ENCODE measurements at regions not wholly inside any gene's neighbourhood (a gene's known extent, or its start where the extent isn't known, plus 50 kb on each side); places are given as distances from the start of the nearest gene placed in this dataset.

- H3K36me3 ChIP-seq (ENCODE audit: control insufficient read depth in 3 of 3, insufficient read depth in 3 of 3, low read length in 3 of 3) = no peaks in the 10 kb centered on the region
- H3K9ac ChIP-seq (ENCODE audit: low read depth in 1 of 3, low read length in 3 of 3) = no peak overlapping the region
- no peaks in the 10 kb centered on the region for H3K27me3 ChIP-seq (ENCODE audit: control insufficient read depth in 3 of 3, insufficient read depth in 3 of 3, low read length in 3 of 3)
- no peak overlapping the region for H3K4me3 ChIP-seq (ENCODE audit: low read length in 3 of 3)
- no peak overlapping the region for H3K27ac ChIP-seq (ENCODE audit: low read depth, low read length)
- H3K4me1 ChIP-seq (ENCODE audit: control insufficient read depth in 3 of 3, insufficient read depth in 3 of 3, low read length in 3 of 3) = peaks cover 3 to 13% (median 6%) of the 10 kb centered on the region in 3 donors
- H3K9me3 ChIP-seq (ENCODE audit: control insufficient read depth in 3 of 3, low read length in 3 of 3) = no peaks in the 10 kb centered on the region
These were observed 94.6 kb upstream of the LPP start for GRCh38 chr3:188059351-188059750.

GRCh38 chr3:188060264-188060835, 93.6 kb upstream of the LPP start:
- Histone ChIP-seq H3K27me3 (ENCODE audit: control insufficient read depth in 3 of 3, insufficient read depth in 3 of 3, low read length in 3 of 3) (no peaks in the 10 kb centered on the region), H3K9me3 (ENCODE audit: control insufficient read depth in 3 of 3, low read length in 3 of 3) (no peaks in the 10 kb centered on the region), H3K27ac (ENCODE audit: low read depth, low read length) (no peak overlapping the region), H3K36me3 (ENCODE audit: control insufficient read depth in 3 of 3, insufficient read depth in 3 of 3, low read length in 3 of 3) (no peaks in the 10 kb centered on the region), H3K4me1 (ENCODE audit: control insufficient read depth in 3 of 3, insufficient read depth in 3 of 3, low read length in 3 of 3) (peaks cover 0 to 9% (median 4%) of the 10 kb centered on the region in 3 donors), H3K9ac (ENCODE audit: low read depth in 1 of 3, low read length in 3 of 3) (no peak overlapping the region), H3K4me3 (ENCODE audit: low read length in 3 of 3) (no peak overlapping the region)

DNA sequence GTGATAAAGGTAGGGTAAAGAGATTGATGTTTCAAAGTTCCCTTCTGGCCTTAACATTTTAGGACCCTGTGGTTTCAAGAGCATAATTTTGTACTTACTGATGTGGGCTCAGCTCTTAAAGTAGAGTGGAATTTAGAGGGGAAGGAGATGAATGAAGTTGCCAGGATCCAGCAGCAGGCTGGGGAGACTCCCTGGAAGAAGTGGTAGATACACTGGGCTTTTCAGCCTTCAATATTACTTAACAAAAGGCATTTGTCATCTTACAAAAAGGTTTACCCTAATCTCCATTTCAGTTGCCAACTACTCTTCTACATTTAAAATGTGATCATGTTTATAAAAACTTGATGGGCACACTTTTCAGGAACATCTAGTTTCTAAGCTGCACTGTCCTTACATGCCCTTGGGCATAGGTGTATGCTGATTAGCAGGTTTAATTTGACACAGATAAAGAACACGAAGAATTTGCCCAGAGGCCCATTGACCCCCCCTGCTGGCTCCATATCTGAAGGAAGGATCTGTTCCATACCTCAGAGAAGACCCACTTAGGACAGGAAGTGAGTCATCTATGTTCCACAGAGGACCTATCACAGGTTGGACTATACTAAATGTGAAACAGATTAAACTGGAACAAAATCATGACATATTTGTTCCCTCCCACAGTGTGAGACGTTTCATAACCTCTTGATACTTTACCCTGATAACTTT, 93.0 kb upstream of the LPP start:
- no peak overlapping the region for H3K27ac ChIP-seq (ENCODE audit: low read depth, low read length)
- H3K9me3 ChIP-seq (ENCODE audit: control insufficient read depth in 3 of 3, low read length in 3 of 3) = no peaks in the 10 kb centered on the region
- H3K4me1 ChIP-seq (ENCODE audit: control insufficient read depth in 3 of 3, insufficient read depth in 3 of 3, low read length in 3 of 3) = peaks cover 0 to 9% (median 4%) of the 10 kb centered on the region in 3 donors
- H3K4me3 ChIP-seq (ENCODE audit: low read length in 3 of 3) = no peak overlapping the region
- no peak overlapping the region for H3K9ac ChIP-seq (ENCODE audit: low read depth in 1 of 3, low read length in 3 of 3)
- no peaks in the 10 kb centered on the region for H3K36me3 ChIP-seq (ENCODE audit: control insufficient read depth in 3 of 3, insufficient read depth in 3 of 3, low read length in 3 of 3)
- no peaks in the 10 kb centered on the region for H3K27me3 ChIP-seq (ENCODE audit: control insufficient read depth in 3 of 3, insufficient read depth in 3 of 3, low read length in 3 of 3)

GRCh38 chr3:188062216-188062615, 91.7 kb upstream of the LPP start:
- no peak overlapping the region for H3K4me3 ChIP-seq (ENCODE audit: low read length in 3 of 3)
- no peaks in the 10 kb centered on the region for H3K27me3 ChIP-seq (ENCODE audit: control insufficient read depth in 3 of 3, insufficient read depth in 3 of 3, low read length in 3 of 3)
- H3K36me3 ChIP-seq (ENCODE audit: control insufficient read depth in 3 of 3, insufficient read depth in 3 of 3, low read length in 3 of 3) = no peaks in the 10 kb centered on the region
- no peak overlapping the region for H3K9ac ChIP-seq (ENCODE audit: low read depth in 1 of 3, low read length in 3 of 3)
- H3K27ac ChIP-seq (ENCODE audit: low read depth, low read length) = no peak overlapping the region
- H3K9me3 ChIP-seq (ENCODE audit: control insufficient read depth in 3 of 3, low read length in 3 of 3) = no peaks in the 10 kb centered on the region
- H3K4me1 ChIP-seq (ENCODE audit: control insufficient read depth in 3 of 3, insufficient read depth in 3 of 3, low read length in 3 of 3) = peaks cover 0 to 9% (median 4%) of the 10 kb centered on the region in 3 donors

DNA sequence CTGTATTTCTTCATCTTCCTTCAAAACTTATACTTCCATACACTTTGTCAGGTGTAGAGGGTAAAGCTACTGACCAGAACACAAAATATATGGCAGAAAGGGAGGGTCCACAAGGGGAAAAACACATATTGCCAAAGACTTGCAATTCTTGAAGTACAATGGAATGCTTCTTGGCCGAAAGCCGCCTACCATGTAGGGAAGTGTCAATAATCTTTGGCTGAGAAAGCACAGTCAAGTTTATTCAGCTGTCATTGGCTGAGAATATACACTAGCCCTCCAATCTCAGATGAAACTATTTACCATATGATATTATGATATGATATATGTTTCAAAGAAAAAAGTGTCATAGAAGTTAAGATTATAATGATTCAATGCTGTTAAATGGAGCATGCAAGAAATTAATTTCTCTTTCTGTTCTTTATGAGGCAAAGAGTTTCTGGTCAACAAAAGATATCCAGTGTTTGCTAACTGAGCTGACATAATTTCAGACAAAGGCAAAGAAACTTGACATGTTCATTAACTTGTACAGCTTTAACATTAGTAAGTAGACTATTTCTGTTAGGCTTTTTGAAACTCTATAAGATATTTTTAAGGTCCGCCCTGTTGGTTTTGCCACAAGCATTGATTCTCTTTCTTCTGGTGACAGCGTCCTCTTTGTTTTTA, 89.0 kb upstream of the LPP start:
- H3K27me3 ChIP-seq (ENCODE audit: control insufficient read depth in 3 of 3, insufficient read depth in 3 of 3, low read length in 3 of 3) = no peaks in the 10 kb centered on the region
- peaks cover 0 to 9% (median 4%) of the 10 kb centered on the region in 3 donors for H3K4me1 ChIP-seq (ENCODE audit: control insufficient read depth in 3 of 3, insufficient read depth in 3 of 3, low read length in 3 of 3)
- no peak overlapping the region for H3K9ac ChIP-seq (ENCODE audit: low read depth in 1 of 3, low read length in 3 of 3)
- no peak overlapping the region for H3K27ac ChIP-seq (ENCODE audit: low read depth, low read length)
- no peak overlapping the region for H3K4me3 ChIP-seq (ENCODE audit: low read length in 3 of 3)
- H3K36me3 ChIP-seq (ENCODE audit: control insufficient read depth in 3 of 3, insufficient read depth in 3 of 3, low read length in 3 of 3) = no peaks in the 10 kb centered on the region
- H3K9me3 ChIP-seq (ENCODE audit: control insufficient read depth in 3 of 3, low read length in 3 of 3) = no peaks in the 10 kb centered on the region

GRCh38 chr3:188066141-188066540, 87.8 kb upstream of the LPP start:
- no peaks in the 10 kb centered on the region for H3K27me3 ChIP-seq (ENCODE audit: control insufficient read depth in 3 of 3, insufficient read depth in 3 of 3, low read length in 3 of 3)
- peaks cover 0 to 3% (median 0%) of the 10 kb centered on the region in 3 donors for H3K4me1 ChIP-seq (ENCODE audit: control insufficient read depth in 3 of 3, insufficient read depth in 3 of 3, low read length in 3 of 3)
- no peak overlapping the region for H3K4me3 ChIP-seq (ENCODE audit: low read length in 3 of 3)
- no peak overlapping the region for H3K27ac ChIP-seq (ENCODE audit: low read depth, low read length)
- no peaks in the 10 kb centered on the region for H3K36me3 ChIP-seq (ENCODE audit: control insufficient read depth in 3 of 3, insufficient read depth in 3 of 3, low read length in 3 of 3)
- H3K9me3 ChIP-seq (ENCODE audit: control insufficient read depth in 3 of 3, low read length in 3 of 3) = no peaks in the 10 kb centered on the region
- H3K9ac ChIP-seq (ENCODE audit: low read depth in 1 of 3, low read length in 3 of 3) = no peak overlapping the region

DNA sequence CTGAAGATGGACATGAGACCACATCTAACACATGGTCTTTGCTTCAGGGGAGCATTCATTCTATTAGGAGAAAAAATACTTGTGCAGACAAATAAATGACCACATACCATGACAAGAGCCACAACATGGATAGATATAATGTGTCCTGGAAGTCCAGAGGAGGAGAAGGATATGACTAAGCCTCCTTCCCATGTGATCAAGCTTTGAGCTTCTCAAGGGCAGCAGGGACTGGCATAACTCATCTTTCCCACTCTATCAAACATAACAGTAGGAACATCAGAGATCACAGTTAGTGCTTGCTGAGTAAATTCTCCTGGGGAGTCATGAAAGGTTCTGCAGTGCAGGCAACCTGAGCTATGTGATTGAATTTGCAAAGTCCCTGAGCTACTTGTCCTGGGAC, 86.0 kb upstream of the LPP start:
- Histone ChIP-seq H3K9ac (ENCODE audit: low read depth in 1 of 3, low read length in 3 of 3) (no peak overlapping the region), H3K4me3 (ENCODE audit: low read length in 3 of 3) (no peak overlapping the region), H3K9me3 (ENCODE audit: control insufficient read depth in 3 of 3, low read length in 3 of 3) (no peaks in the 10 kb centered on the region), H3K27ac (ENCODE audit: low read depth, low read length) (no peak overlapping the region), H3K36me3 (ENCODE audit: control insufficient read depth in 3 of 3, insufficient read depth in 3 of 3, low read length in 3 of 3) (no peaks in the 10 kb centered on the region), H3K27me3 (ENCODE audit: control insufficient read depth in 3 of 3, insufficient read depth in 3 of 3, low read length in 3 of 3) (no peaks in the 10 kb centered on the region), H3K4me1 (ENCODE audit: control insufficient read depth in 3 of 3, insufficient read depth in 3 of 3, low read length in 3 of 3) (no peaks in the 10 kb centered on the region)

DNA sequence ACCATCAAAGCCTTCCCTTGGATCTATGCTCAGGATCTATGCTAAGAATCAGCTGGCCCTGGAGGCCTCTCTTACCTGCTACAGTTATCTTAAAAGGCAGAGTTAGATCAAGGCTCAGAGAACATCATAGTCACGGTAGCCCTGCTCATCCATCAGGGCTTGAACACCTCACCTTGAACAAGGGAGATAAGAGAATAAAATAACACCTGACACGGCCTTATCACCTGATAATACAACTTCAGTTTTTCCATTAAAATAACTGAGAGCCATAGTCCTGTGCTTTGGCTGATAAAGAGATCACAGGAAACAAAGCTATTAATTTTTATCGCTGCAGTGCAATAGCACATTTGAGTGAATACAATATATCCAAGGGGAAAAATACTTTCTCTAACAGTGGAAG, 85.6 kb upstream of the LPP start:
- Histone ChIP-seq H3K4me1 (ENCODE audit: control insufficient read depth in 3 of 3, insufficient read depth in 3 of 3, low read length in 3 of 3) (no peaks in the 10 kb centered on the region), H3K27ac (ENCODE audit: low read depth, low read length) (no peak overlapping the region), H3K27me3 (ENCODE audit: control insufficient read depth in 3 of 3, insufficient read depth in 3 of 3, low read length in 3 of 3) (no peaks in the 10 kb centered on the region), H3K9me3 (ENCODE audit: control insufficient read depth in 3 of 3, low read length in 3 of 3) (no peaks in the 10 kb centered on the region), H3K9ac (ENCODE audit: low read depth in 1 of 3, low read length in 3 of 3) (no peak overlapping the region), H3K4me3 (ENCODE audit: low read length in 3 of 3) (no peak overlapping the region), H3K36me3 (ENCODE audit: control insufficient read depth in 3 of 3, insufficient read depth in 3 of 3, low read length in 3 of 3) (no peaks in the 10 kb centered on the region)

- H3K9ac ChIP-seq (ENCODE audit: low read depth in 1 of 3, low read length in 3 of 3) = no peak overlapping the region
- H3K36me3 ChIP-seq (ENCODE audit: control insufficient read depth in 3 of 3, insufficient read depth in 3 of 3, low read length in 3 of 3) = no peaks in the 10 kb centered on the region
- H3K4me1 ChIP-seq (ENCODE audit: control insufficient read depth in 3 of 3, insufficient read depth in 3 of 3, low read length in 3 of 3) = peaks cover 5 to 7% (median 7%) of the 10 kb centered on the region in 3 donors
These were observed 82.3 kb upstream of the LPP start for GRCh38 chr3:188071636-188072035.

GRCh38 chr3:188076176-188076575, 77.8 kb upstream of the LPP start:
- Histone ChIP-seq H3K9me3 (ENCODE audit: control insufficient read depth in 3 of 3, low read length in 3 of 3) (no peaks in the 10 kb centered on the region), H3K4me3 (ENCODE audit: low read length in 3 of 3) (no peak overlapping the region), H3K9ac (ENCODE audit: low read depth in 1 of 3, low read length in 3 of 3) (no peak overlapping the region), H3K27me3 (ENCODE audit: control insufficient read depth in 3 of 3, insufficient read depth in 3 of 3, low read length in 3 of 3) (no peaks in the 10 kb centered on the region), H3K27ac (ENCODE audit: low read depth, low read length) (peak overlapping the region; percentile 23), H3K4me1 (ENCODE audit: control insufficient read depth in 3 of 3, insufficient read depth in 3 of 3, low read length in 3 of 3) (peaks cover 11% of the 10 kb centered on the region in 3 donors), H3K36me3 (ENCODE audit: control insufficient read depth in 3 of 3, insufficient read depth in 3 of 3, low read length in 3 of 3) (no peaks in the 10 kb centered on the region)

More at GRCh38 chr3:188071636-188072035, 82.3 kb upstream of the LPP start:
- Histone ChIP-seq H3K4me3 (ENCODE audit: low read length in 3 of 3) (no peak overlapping the region), H3K27me3 (ENCODE audit: control insufficient read depth in 3 of 3, insufficient read depth in 3 of 3, low read length in 3 of 3) (no peaks in the 10 kb centered on the region), H3K9me3 (ENCODE audit: control insufficient read depth in 3 of 3, low read length in 3 of 3) (no peaks in the 10 kb centered on the region), H3K27ac (ENCODE audit: low read depth, low read length) (no peak overlapping the region)

All from skeletal muscle tissue (tissue), 3 donors.